ENCODE measurements at regions not wholly inside any gene's neighbourhood (a gene's known extent, or its start where the extent isn't known, plus 50 kb on each side); places are given as distances from the start of the nearest gene placed in this dataset.
"Not testable (repeated sequence)": the region's sequence is repeated elsewhere in the genome, so short reads cannot be mapped to it uniquely, and the experiment has no call there.

DNA sequence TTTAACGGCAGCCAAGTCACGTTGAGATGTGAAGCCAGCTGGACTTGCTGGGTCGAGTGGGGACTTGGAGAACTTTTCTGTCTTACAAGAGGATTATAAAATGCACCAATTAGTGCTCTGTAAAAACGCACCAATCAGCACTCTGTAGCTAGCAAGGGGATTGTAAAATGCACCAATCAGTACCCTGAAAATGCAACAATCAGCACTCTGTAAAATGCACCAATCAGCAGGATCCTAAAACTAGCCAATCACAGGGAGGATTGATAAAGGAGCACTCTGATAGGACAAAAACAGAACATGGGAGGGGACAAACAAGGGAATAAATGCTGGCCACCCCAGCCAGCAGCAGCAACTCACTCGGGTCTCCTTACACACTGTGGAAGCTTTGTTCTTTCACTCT lies 337.6 kb upstream of the SLITRK5 start:
- ATAC-seq (no peak), DNase-seq (ENCODE audit: missing footprints) (no peak)
- intact Hi-C loops (cut with DNase I) = no loop called here

DNA sequence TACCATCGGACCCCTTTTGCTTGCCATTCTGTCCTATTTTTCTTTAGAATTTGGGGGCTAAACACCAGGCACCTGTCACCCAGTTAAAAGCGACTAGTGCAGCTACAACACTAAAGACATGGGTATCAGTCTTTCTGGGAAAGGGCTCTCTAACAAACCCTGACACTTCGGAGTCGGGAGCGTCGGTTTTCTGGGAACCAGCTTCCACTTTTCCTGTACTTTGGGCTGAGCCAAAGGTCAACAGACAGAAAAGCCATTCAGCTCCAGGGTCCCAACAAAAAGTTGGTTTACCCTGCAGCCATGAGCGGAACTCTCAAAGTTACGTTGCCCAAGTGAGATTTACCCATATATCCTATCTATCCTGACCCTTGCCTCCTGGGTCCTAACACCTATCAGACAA lies 337.0 kb upstream of the SLITRK5 start:
- intact Hi-C loops (cut with DNase I) = no loop called here
- ATAC-seq (no peak), DNase-seq (ENCODE audit: missing footprints) (no peak)

DNA sequence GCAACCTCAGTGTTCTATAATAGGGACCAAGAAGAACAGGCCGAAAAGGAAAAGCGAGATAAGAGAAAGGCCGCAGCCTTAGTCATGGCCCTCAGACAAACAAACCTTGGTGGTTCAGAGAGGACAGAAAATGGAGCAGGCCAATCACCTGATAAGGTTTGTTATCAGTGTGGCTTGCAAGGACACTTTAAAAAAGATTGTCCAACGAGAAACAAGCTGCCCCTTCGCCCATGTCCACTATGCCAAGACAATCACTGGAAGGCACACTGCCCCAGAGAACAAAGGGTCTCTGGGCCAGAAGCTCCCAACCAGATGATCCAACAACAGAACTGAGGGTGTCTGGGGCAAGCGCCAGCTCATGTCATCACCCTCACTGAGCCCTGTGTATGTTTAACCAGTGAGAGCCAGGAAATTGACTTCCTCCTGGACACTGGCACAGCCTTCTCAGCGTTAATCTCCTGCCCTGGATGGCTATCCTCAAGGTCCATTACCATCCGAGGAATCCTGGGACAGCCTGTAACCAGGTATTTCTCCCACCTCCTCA lies 334.8 kb upstream of the SLITRK5 start:
- ATAC-seq; DNase-seq (ENCODE audit: missing footprints); intact Hi-C loops (cut with DNase I): not testable (repeated sequence)

DNA sequence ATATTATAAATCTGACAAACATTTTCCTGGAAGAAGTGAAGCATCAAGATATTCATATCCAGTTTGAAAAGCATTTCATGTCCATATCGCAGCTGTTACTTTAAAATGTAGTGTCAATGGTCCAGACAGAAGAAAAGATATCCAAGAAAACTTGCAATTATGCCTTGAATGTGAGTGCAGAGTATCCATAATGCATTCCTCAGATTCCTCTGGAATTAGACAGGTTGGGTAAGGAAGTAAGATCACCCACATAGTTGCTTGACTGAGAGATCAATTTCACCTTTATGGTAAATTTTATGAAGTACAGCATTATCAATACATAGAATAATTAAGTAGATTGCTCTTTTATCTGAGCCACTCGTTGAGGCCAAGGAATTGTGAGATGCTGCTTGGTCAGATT lies 327.0 kb upstream of the SLITRK5 start:
- ATAC-seq (no peak), DNase-seq (ENCODE audit: missing footprints) (no peak)
- intact Hi-C loops (cut with DNase I) = no loop called here

DNA sequence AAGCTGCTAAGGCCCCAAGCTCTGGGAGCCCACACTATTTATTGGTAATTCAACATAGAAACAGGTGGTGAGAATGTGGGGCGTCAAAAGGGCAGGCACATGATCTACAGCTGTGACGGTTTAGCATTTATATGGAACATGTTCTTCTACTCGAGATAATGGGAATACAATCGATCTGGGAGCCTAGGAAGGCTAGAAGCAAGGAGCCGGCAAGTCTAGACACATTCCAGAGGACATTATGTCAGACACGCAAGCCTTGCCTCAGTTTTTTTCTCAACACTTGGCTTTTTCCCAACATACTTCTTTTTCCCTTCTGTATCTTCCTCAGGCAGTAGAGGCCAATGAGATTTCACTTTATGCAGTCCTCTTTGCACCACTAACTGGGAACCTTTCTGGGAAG lies 315.7 kb upstream of the SLITRK5 start:
- DNase-seq (ENCODE audit: missing footprints) = no peak
- intact Hi-C loops (cut with DNase I) = no loop called here
- no peak for ATAC-seq

DNA sequence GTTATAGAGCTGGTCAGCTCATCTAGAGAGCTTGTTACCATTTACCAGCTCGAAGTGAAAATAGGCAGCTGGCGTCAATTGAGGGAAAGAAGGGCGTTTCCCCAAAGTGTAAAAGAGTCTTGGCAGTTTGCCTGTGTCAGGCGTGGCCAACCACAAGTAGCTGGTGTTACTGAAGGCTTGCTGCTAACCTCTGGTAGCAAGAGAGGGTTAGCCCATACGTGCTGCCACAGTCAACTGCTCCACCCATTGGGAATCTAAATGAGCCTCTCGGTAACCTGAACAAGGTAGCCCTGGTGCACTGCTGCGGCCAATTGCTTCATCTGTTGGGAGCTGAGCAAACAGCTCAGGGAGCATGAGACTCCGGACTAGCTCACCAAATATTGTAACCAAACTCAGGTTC lies 314.9 kb upstream of the SLITRK5 start:
- intact Hi-C loops (cut with DNase I) = no loop called here
- no peak for DNase-seq (ENCODE audit: missing footprints)
- no peak for ATAC-seq

DNA sequence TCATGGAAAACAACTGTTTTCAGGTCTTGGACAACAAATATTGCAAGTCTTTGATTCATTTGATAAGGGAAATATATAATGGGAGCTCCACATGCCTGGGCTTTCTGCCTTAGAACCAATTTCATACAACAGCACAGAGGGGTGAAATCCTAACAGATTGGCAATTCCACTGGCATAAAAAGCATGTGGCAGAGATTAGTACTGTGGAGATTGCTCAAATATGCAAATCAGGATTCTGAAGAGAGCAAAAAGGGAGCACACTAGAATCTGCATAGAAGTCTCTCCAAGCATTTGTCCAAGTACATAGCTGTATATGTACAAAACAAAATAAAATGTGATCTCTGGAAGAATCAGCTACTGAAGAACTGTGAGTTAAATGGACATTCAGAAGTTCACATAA lies 312.9 kb upstream of the SLITRK5 start:
- ATAC-seq = no peak
- DNase-seq (ENCODE audit: missing footprints) = no peak
- intact Hi-C loops (cut with DNase I) = no loop called here

DNA sequence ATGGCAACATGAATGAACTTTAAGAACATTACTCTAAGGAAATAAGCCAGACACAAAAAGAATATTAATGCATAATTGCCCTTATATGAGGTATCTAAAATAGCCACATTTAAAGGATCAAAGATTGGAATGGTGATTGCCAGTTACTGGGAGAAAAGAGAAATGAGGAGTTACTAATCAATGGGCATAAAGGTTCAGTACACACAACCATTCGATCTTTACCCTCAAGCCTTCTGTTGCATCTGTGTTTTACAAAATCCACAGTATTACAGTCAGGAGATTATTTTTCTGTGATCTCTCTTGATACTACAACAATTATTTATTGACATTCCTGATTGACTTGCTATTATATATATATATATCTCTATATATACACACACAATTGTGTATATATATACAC lies 310.0 kb upstream of the SLITRK5 start:
- ATAC-seq = no peak
- intact Hi-C loops (cut with DNase I) = no loop called here
- no peak for DNase-seq (ENCODE audit: missing footprints)

DNA sequence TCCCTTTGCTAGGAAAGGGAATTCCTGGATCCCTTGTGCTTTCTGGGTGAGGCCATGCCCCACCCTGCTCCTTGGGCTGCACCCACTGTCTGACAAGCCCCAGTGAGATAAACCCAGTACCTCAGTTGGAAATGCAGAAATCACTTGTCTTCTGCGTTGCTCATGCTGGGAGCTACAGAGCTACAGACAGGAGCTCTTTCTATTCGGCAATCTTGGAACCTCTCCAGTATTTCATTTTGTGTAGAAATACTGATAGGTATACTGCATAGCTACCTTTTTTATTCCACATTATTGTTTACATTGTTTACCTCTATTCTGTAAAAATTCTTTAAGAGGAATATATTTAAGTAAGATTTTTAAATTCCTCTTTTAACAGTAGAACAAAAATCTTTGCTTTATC lies 302.5 kb upstream of the SLITRK5 start:
- ATAC-seq (no peak), DNase-seq (ENCODE audit: missing footprints) (no peak)
- intact Hi-C loops (cut with DNase I) = no loop called here

DNA sequence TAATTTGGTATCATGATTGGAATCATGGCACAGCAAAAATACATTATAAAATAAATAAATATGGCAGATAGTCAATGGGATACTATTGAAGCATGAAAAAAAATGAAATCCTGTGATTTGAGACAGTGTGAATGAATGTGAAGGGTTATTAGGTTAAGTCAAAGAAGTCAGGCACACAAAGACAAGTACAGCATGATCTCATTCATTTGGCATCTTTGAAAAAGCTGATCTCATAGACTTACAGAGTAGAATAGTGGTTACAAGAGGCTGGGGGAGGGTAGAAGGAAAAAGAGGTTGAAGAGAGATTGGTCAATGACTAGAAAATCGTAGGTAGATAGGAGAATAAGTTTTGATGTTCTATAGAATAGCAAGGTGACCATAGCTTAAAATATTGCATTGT lies 295.1 kb upstream of the SLITRK5 start:
- no peak for ATAC-seq
- no peak for DNase-seq (ENCODE audit: missing footprints)
- intact Hi-C loops (cut with DNase I) = no loop called here

DNA sequence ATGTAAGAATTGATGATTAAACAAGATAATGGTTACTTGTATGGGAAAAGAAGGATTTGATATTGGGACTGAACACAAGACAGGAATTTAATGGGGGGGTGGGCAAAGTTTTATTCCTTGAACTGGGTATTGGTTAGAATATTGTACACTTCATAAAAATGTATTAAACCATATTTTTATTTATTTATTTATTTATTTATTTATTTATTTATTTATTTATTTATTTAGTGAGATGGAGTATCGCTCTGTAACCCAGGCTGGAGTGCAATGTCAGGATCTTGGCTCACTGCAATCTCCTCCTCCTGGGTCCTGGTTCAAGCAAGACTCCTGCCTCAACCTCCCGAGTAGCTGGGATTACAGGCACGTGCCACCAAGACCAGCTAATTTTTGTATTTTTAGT lies 287.1 kb upstream of the SLITRK5 start:
- DNase-seq (ENCODE audit: missing footprints) (no peak), ATAC-seq (no peak)
- intact Hi-C loops (cut with DNase I) = no loop called here

DNA sequence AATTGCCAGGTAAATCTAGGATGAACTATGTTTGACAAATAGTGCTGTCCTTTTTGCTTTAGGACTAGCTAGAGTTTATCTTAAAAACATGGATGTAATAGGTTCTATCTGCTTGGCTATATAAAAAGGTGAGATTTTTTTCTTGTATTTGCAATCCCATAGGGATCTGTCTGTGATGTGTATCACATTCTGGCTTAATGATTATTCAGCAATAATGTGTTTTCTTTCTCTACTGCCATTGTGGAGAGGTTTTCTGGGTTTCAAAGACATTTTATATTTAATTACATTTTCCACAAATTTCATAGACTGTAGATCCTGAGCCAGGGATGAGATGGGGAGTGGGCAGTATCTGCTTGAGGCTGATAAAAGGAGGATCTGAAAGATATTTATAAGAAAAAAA lies 277.8 kb upstream of the SLITRK5 start:
- ATAC-seq (no peak), DNase-seq (ENCODE audit: missing footprints) (no peak)
- intact Hi-C loops (cut with DNase I) = no loop called here

DNA sequence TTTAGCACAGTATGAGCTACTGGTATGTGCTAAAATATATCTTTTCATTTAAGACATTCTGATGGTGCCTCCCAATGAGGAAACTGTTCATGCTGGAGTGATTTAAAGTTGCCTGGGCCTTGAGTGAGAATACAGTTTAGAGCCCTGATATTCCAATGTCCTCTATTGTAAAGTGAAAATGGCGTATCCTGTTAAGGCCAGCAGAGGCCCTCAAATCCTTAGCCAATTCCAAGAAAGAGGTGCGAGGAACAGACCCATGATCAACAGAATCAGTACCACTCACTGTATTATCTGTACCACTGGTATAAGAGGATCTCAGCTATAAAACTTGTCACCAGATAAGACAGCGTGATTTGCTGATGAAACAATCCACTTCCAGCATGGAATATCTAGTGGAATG lies 273.1 kb upstream of the SLITRK5 start:
- no peak for ATAC-seq
- no peak for DNase-seq (ENCODE audit: missing footprints)
- intact Hi-C loops (cut with DNase I) = no loop called here

DNA sequence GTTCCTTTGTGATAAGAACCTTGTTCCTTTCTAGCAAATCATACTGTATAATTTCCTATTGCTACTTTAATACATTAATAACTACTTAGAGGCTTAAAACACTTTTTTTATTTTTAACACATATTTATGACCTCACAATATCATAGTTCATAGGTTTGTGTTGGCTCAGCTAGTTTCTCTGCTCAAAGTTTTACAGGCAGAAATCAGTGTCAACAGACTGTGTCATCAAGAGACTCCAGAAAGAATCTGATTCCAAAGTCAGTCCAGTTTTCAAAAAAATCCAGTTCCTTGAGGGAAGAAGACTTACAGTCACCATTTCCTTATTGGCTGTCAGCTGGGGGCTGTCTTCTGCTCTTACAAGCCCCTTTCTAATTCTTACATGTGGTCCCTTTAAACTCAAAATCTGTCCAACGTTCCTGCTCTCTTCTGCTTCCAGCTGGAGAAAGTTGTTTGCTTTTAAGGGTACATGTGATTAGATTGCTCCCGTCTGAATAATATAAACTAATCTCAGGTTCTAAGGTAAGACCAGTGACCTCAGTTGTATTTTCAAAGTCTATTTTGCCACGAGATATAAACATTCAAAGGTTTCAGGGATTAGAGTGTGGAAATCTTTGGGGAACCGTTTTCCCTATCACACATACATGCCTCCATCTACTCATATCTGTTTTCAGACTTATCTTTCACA lies 267.3 kb upstream of the SLITRK5 start:
- ATAC-seq (no peak), DNase-seq (ENCODE audit: missing footprints) (no peak)
- intact Hi-C loops (cut with DNase I) = no loop called here

DNA sequence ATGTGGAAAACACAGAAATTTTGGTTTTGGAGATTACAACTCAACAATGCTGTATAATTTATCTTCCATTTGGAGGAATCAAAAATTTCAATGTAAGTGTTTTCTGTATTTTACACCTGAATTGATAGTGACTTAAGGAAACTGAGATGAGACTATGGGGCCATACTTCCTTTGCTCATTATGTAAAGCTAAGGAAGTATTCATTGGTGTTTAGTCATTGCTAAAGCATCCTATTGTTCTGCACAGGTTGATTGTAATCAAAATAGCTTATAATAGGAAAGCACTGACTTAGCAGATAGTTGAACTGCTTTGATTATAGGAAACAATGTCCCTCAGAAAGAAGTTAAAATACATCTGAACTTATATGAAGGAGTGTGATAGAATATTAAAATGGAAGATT lies 244.4 kb upstream of the SLITRK5 start:
- intact Hi-C loops (cut with DNase I) = no loop called here
- ATAC-seq = no peak
- DNase-seq (ENCODE audit: missing footprints) = no peak

DNA sequence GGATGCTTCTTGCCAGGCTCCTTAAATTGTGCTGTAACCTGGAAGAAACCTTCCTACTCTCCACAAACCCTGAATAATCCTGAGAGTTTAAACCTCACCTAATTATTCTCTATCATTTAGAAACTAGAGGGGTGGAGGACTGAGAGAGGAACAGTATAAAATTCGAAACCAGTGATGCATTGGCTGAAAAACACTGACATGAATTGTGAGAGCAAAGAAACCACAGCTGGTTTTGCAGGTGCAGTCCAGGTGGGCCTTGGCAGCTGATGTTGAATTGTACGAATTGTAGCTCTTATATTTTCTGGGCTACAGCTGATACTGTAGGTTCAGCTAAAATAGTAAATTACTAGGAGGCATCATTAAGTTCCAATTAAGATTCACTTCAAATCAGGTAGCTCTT lies 227.0 kb upstream of the SLITRK5 start:
- ATAC-seq (no peak), DNase-seq (ENCODE audit: missing footprints) (peak; percentile 2)
- intact Hi-C loops (cut with DNase I) = no loop called here

DNA sequence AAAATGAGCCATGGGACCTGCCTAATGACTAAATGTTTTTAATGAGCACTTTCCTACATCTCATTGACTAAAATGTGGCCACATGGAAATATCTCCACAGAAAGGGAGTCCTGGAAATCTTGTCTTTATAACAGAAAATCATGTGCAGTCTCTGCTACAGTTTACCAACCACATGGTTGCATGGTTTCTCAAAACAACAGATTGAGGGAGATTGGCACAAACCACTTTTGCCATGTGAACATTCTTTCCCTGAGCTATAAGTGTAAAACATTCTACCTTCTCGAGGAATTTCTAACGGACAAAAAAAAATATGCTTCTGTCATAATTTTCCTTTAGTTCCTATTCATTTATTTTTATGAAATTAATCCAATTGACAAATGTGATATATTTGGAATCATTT lies 218.9 kb upstream of the SLITRK5 start:
- no peak for ATAC-seq
- intact Hi-C loops (cut with DNase I) = no loop called here

DNA sequence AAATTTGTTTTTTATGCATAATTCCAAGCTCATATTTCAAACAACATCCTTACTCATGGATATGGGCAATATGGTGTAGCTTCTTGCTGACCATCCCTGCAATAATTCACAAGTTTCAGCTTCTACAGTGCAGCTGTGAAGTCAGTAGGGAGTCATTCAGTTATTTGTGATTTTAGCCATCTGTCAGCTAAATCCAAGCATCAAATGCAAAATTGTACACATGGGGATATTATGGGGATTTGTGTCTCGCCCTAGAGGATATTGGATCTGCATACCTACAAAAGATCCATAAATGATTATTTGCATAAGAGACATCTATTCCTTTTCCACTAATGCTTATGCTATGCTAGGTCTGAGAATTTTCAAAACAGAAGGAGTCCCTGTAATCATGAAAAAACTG lies 217.9 kb upstream of the SLITRK5 start:
- ATAC-seq = no peak
- intact Hi-C loops (cut with DNase I) = no loop called here

More for the DNA sequence above, 218.9 kb upstream of the SLITRK5 start:
- DNase-seq (ENCODE audit: missing footprints) = no peak

DNA sequence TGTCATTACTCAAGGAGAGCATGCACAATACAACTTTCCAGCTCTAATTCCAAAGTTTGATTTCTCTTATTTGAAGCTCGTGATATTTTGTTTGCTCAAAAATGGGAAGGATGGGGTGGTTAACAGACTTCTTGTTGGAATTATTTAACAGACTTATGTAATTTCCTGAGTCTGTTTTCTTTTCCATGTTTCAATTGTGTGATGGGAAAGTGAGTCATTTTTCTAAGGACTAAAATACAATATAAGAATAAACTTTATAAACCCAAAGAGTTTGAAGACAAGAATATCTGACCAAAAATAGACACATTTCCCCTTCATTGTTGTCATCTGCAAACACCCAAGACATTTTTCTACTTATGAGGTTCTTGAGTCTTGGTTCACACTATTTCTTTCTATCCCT lies 211.8 kb upstream of the SLITRK5 start:
- ATAC-seq (no peak), DNase-seq (ENCODE audit: missing footprints) (no peak)
- intact Hi-C loops (cut with DNase I) = no loop called here

More for the DNA sequence above, 217.9 kb upstream of the SLITRK5 start:
- no peak for DNase-seq (ENCODE audit: missing footprints)

DNA sequence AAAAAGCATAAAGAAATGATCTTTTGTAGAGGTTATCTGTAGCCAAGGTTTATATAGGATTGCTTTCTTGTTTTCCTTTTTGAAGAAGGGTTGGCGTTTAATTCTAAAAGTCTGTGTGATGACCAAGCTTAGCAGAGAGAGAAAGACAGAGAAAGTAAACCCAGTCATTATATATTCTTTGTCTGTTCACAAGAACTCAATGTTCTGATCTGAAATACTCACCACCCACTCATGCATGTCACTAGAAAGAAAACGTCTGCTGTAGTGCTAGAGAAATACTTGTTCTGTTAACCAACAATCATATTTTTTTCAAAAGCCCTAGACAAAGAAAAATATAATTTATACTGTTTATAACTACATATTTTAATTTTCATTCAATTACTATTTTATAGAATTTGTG lies 173.7 kb upstream of the SLITRK5 start:
- ATAC-seq = no peak
- no peak for DNase-seq (ENCODE audit: missing footprints)
- intact Hi-C loops (cut with DNase I) = no loop called here

DNA sequence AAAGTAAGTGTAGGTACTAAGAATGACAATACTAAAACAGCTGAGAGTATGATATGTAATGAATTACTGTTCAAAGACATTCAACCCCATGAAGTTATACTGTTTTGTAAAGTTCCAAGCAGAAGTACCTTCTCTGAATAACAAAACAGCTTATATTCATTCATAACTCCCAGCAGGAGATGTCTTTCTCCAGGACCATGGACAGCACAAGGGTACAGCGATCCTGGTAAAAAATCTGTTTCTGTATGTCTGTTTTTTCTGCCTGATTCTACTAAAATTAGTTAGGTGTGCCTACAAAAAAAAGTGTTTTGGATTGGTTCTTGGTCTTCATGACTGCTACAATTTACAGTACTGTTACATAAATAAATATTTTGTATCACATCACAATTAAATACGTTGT lies 172.5 kb upstream of the SLITRK5 start:
- DNase-seq (ENCODE audit: missing footprints) (no peak), ATAC-seq (no peak)
- intact Hi-C loops (cut with DNase I) = no loop called here

Measured in Right ventricle myocardium inferior (tissue), 1 donor.